ENCODE measurements at regions not wholly inside any gene's neighbourhood (a gene's known extent, or its start where the extent isn't known, plus 50 kb on each side); places are given as distances from the start of the nearest gene placed in this dataset.

GRCh38 chr9:785997-786396, 55.5 kb upstream of the DMRT1 start:
- Histone ChIP-seq H3K36me3 (no peaks in the 10 kb centered on the region), H3K4me3 (no peak overlapping the region), H3K27me3 (no peaks in the 10 kb centered on the region), H3K4me1 (no peaks in the 10 kb centered on the region), H3K9me3 (no peaks in the 10 kb centered on the region), H3K9ac (ENCODE audit: low read depth in 2 of 2, low read length in 2 of 2) (no peak overlapping the region), H3K27ac (no peak overlapping the region)
- intact Hi-C loops (cut with DNase I), result no loop called here
- no peak for DNase-seq
- TF ChIP-seq, protein P1, sequence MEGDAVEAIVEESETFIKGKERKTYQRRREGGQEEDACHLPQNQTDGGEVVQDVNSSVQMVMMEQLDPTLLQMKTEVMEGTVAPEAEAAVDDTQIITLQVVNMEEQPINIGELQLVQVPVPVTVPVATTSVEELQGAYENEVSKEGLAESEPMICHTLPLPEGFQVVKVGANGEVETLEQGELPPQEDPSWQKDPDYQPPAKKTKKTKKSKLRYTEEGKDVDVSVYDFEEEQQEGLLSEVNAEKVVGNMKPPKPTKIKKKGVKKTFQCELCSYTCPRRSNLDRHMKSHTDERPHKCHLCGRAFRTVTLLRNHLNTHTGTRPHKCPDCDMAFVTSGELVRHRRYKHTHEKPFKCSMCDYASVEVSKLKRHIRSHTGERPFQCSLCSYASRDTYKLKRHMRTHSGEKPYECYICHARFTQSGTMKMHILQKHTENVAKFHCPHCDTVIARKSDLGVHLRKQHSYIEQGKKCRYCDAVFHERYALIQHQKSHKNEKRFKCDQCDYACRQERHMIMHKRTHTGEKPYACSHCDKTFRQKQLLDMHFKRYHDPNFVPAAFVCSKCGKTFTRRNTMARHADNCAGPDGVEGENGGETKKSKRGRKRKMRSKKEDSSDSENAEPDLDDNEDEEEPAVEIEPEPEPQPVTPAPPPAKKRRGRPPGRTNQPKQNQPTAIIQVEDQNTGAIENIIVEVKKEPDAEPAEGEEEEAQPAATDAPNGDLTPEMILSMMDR (IDR thresholded peaks at IDR 0.05), result no peak

DNA sequence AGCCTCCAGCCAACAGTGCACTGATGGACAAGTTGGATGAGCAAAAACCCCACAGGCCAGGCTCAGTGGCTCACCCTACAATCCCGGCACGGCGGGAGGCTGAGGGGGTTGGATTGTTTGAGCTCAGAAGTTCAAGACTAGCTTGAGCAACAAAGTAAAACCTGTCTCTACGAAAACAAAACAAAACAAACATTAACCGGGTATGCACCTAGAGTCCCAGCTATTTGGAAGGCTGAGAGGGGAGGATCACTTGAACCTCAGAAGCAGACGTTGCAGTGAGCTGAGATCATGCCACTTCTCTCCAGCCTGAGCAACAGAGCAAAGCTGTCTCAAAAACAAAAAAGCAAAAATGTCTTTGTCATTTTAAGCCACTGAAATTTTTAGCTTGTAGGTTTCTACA, 55.1 kb upstream of the DMRT1 start:
- TF ChIP-seq, protein P1 (IDR thresholded peaks at IDR 0.05), result no peak
- Histone ChIP-seq H3K36me3 (no peaks in the 10 kb centered on the region), H3K27me3 (no peaks in the 10 kb centered on the region), H3K9me3 (no peaks in the 10 kb centered on the region), H3K4me3 (no peak overlapping the region), H3K9ac (ENCODE audit: low read depth in 2 of 2, low read length in 2 of 2) (no peak overlapping the region), H3K27ac (no peak overlapping the region), H3K4me1 (no peaks in the 10 kb centered on the region)
- intact Hi-C loops (cut with DNase I), result no loop called here
- no peak for DNase-seq

DNA sequence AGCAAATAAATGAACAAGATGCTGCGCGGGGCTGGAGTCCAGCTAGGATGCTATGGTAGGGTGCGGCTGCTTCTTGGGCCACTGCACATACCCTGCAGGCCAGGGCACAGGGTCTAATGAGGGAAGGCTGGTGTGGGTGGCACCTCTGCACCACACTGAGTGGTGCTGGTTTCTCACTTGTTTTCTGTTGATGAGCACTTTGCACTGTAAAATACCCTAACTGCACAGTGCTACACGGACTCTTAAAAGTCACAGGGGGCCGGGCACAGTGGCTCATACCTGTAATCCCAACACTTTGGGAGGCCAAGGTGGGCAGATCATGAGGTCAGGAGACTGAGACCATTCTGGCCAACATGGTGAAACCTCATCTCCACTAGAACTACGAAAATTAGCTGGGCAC, 52.7 kb upstream of the DMRT1 start:
- Histone ChIP-seq H3K4me1 (no peaks in the 10 kb centered on the region), H3K9ac (ENCODE audit: low read depth in 2 of 2, low read length in 2 of 2) (no peak overlapping the region), H3K36me3 (no peaks in the 10 kb centered on the region), H3K4me3 (no peak overlapping the region), H3K27me3 (no peaks in the 10 kb centered on the region), H3K9me3 (no peaks in the 10 kb centered on the region), H3K27ac (no peak overlapping the region)
- TF ChIP-seq, protein P1 (IDR thresholded peaks at IDR 0.05), result no peak
- intact Hi-C loops (cut with DNase I), result no loop called here
- DNase-seq, result no peak

All from colonic mucosa (tissue), 4 donors.